ENCODE measurements at regions not wholly inside any gene's neighbourhood (a gene's known extent, or its start where the extent isn't known, plus 50 kb on each side); places are given as distances from the start of the nearest gene placed in this dataset.

- DNase-seq (ENCODE audit: insufficient read length, low spot score) = no peak
- TF ChIP-seq, protein P1, sequence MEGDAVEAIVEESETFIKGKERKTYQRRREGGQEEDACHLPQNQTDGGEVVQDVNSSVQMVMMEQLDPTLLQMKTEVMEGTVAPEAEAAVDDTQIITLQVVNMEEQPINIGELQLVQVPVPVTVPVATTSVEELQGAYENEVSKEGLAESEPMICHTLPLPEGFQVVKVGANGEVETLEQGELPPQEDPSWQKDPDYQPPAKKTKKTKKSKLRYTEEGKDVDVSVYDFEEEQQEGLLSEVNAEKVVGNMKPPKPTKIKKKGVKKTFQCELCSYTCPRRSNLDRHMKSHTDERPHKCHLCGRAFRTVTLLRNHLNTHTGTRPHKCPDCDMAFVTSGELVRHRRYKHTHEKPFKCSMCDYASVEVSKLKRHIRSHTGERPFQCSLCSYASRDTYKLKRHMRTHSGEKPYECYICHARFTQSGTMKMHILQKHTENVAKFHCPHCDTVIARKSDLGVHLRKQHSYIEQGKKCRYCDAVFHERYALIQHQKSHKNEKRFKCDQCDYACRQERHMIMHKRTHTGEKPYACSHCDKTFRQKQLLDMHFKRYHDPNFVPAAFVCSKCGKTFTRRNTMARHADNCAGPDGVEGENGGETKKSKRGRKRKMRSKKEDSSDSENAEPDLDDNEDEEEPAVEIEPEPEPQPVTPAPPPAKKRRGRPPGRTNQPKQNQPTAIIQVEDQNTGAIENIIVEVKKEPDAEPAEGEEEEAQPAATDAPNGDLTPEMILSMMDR (IDR thresholded peaks at IDR 0.05; ENCODE audit: insufficient read depth, missing control alignments) = no peak
- no peak for FAIRE-seq
These were observed 127.4 kb upstream of the DST start for GRCh38 chr6:56770011-56770520.

GRCh38 chr6:56767892-56768531, 125.3 kb upstream of the DST start:
- FAIRE-seq (no peak), DNase-seq (ENCODE audit: insufficient read length, low spot score) (no peak)
- TF ChIP-seq, protein P1 (IDR thresholded peaks at IDR 0.05; ENCODE audit: insufficient read depth, missing control alignments) = peak; percentile 36

GRCh38 chr6:56767435-56767834, 124.7 kb upstream of the DST start:
- no peak for FAIRE-seq
- TF ChIP-seq, protein P1 (IDR thresholded peaks at IDR 0.05; ENCODE audit: insufficient read depth, missing control alignments) = no peak
- no peak for DNase-seq (ENCODE audit: insufficient read length, low spot score)

DNA sequence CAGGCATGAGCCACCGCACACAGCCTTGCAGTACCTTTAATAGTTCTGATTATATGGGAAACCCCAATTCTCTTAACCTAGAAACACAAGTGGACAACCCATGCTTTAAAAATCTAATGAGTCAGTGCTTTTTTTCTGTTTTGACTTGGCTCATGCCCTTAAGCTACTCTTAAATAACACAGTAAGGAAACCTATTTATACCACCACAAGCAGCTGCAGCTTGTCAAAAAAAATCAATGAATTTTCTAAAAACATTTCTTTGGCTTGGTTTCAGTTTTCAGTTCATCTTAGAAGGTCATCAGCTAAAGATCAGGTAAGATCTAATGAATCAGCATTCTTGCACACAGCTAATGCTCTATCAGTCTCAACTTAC, 124.1 kb upstream of the DST start:
- FAIRE-seq (no peak), DNase-seq (ENCODE audit: insufficient read length, low spot score) (no peak)
- TF ChIP-seq, protein P1 (IDR thresholded peaks at IDR 0.05; ENCODE audit: insufficient read depth, missing control alignments) = no peak

DNA sequence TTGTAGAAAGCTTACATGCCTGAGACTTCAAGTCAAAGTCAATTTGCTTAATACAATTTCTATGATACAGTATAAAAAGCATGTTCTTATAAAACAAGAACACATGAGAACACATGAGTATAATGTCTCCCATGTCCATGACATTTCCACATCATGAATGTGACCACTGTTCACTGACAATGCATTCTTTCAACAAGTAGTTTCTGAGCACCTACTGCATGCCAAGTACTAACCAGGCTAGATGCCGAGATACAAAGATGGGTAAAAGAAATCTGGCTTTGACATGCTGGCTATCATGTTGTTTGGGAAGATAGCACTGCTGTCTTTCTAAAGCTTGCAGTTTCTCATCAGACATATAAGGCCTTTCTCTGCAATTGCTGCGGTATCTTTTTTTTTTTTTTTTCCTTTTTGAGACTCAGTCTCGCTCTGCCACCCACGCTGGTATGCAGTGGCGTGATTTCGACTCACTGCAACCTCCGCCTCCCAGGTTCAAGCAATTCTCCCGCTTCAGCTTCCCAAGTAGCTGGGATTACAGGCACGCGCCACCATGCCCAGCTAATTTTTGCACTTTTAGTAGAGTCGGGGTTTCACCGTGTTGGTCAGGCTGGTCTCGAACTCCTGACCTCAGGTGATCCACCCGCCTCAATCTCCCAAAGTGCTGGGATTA, 123.6 kb upstream of the DST start:
- TF ChIP-seq, protein P1 (IDR thresholded peaks at IDR 0.05; ENCODE audit: insufficient read depth, missing control alignments) = no peak
- no peak for FAIRE-seq
- DNase-seq (ENCODE audit: insufficient read length, low spot score) = no peak

- TF ChIP-seq, protein P1 (IDR thresholded peaks at IDR 0.05; ENCODE audit: insufficient read depth, missing control alignments) = no peak
- FAIRE-seq (no peak), DNase-seq (ENCODE audit: insufficient read length, low spot score) (no peak)
These were observed 122.8 kb upstream of the DST start for GRCh38 chr6:56765494-56765893.

- FAIRE-seq = no peak
- DNase-seq (ENCODE audit: insufficient read length, low spot score) = no peak
- TF ChIP-seq, protein P1 (IDR thresholded peaks at IDR 0.05; ENCODE audit: insufficient read depth, missing control alignments) = peak; percentile 53
These were observed 121.4 kb upstream of the DST start for GRCh38 chr6:56764081-56764566.
